ENCODE measurements at regions not wholly inside any gene's neighbourhood (a gene's known extent, or its start where the extent isn't known, plus 50 kb on each side); places are given as distances from the start of the nearest gene placed in this dataset.
"Not testable (repeated sequence)": the region's sequence is repeated elsewhere in the genome, so short reads cannot be mapped to it uniquely, and the experiment has no call there.

GRCh38 chr2:113328572-113328971, 49.9 kb upstream of the PAX8 start:
- TF ChIP-seq, protein P1, sequence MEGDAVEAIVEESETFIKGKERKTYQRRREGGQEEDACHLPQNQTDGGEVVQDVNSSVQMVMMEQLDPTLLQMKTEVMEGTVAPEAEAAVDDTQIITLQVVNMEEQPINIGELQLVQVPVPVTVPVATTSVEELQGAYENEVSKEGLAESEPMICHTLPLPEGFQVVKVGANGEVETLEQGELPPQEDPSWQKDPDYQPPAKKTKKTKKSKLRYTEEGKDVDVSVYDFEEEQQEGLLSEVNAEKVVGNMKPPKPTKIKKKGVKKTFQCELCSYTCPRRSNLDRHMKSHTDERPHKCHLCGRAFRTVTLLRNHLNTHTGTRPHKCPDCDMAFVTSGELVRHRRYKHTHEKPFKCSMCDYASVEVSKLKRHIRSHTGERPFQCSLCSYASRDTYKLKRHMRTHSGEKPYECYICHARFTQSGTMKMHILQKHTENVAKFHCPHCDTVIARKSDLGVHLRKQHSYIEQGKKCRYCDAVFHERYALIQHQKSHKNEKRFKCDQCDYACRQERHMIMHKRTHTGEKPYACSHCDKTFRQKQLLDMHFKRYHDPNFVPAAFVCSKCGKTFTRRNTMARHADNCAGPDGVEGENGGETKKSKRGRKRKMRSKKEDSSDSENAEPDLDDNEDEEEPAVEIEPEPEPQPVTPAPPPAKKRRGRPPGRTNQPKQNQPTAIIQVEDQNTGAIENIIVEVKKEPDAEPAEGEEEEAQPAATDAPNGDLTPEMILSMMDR (IDR thresholded peaks at IDR 0.05) = not testable (repeated sequence)
- TF ChIP-seq ZFX (IDR thresholded peaks at IDR 0.05; ENCODE audit: borderline replicate concordance) = not testable (repeated sequence)
